UCSD-AML1 (cell line): ENCODE measurements at regions not wholly inside any gene's neighbourhood (a gene's known extent, or its start where the extent isn't known, plus 50 kb on each side); places are given as distances from the start of the nearest gene placed in this dataset.

Experiments
- DNase-seq: peaks from one replicate; lab custom pipeline; 2025; ENCODE audit not compliant: unreplicated experiment; lab: John Stamatoyannopoulos, UW

DNA sequence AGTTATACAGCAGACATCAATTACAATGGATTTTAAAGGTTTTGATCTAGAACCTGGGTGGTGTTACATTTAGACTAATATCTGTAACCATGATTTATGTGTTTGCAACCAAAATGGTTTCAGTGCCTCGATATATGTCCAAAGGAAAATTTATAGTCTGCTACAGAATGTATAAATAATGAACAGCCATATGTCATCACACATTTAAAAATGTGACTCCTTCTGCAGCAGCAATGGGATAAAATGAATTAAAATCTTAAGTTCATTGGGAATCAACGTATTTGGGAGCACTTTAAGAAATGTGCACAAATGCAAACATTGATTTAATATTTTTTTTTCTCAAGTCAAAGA is 610.2 kb downstream of the TMEM114 start:
- no peak for DNase-seq

GRCh38 chr16:7979448-7980132 is 610.7 kb downstream of the TMEM114 start:
- DNase-seq = no peak

DNA sequence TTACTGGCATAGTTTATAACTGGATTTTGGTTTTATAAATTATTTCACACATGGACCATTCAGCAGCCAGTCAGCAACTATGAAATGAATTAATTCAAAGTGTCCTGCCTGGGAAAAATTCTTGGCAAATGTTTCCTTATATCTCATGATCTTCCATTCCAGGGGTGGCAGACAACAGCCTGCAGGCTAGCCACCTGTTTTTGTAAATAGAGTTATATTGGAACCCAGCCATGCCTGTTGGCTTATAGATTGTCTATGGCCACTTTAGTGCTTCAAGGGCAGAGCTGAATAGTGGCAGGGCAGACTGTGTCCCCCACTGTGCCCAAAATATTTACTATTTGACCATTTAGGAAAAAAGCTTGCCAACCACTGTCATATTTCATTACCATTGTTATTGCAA is 613.7 kb downstream of the TMEM114 start:
- DNase-seq = no peak

GRCh38 chr16:7976125-7976524 is 614.2 kb downstream of the TMEM114 start:
- DNase-seq = no peak

DNA sequence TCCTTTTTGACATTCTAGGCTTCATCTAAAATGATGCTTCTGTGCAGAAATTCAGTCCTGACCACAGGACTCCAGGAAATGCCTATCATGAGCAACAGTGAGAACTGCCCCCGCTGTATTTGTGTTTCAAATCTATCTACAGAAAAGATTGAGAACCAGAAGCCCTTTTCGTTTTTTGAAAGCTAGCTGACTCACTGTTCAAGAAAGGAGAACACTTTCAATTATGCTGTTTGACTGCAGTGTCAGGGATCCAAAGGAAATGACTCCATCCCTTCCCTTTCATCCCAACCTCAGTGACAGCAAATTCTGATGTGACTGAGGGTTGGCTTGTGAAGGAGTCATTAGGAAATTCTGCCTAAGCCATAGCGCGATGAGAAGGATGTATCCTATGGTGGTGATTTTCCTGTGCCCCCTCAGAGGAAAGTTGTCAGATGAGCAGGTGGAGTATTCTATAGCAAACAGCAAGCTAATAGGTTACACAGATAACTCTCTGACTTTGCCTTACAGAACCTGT is 622.3 kb downstream of the TMEM114 start:
- no peak for DNase-seq

GRCh38 chr16:7964744-7965143 is 625.6 kb downstream of the TMEM114 start:
- DNase-seq = no peak

- DNase-seq = no peak
These were observed 626.1 kb downstream of the TMEM114 start for GRCh38 chr16:7964167-7964566.

DNA sequence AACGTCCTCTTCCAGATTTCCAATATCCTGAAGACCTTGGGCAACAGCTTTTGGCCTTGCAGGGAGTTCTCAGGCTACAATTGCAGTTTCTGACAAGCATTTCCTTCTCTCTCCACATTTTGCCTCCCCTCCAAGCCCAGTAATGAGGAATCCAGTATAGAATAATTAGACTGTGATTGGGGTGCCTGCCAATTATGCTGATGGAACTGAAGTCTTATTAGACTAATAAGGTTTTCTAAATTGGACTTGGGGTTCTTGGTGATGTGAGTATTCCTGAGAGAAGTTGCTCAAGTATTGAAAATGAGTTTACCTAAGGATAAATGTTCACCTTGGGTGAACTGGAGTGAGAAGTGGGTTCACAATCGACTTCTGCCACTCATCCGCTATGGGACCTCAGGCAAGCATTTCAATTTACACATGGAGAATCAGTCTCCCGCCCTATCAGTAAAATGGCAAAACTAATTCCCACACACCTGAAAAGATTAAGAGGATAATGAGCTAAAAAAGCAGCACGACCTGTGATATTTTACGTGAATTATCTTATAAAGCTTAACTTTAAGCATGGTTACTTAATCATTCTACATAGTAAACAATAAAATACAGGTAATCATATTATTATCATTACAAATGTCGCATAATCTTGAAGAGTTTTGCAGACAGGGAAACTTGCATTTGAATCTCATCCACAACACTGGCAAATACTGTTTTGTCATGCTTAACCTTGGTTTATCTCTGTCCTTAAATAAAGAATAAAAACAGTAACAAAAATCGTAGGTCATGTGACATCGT is 628.0 kb downstream of the TMEM114 start:
- no peak for DNase-seq

DNA sequence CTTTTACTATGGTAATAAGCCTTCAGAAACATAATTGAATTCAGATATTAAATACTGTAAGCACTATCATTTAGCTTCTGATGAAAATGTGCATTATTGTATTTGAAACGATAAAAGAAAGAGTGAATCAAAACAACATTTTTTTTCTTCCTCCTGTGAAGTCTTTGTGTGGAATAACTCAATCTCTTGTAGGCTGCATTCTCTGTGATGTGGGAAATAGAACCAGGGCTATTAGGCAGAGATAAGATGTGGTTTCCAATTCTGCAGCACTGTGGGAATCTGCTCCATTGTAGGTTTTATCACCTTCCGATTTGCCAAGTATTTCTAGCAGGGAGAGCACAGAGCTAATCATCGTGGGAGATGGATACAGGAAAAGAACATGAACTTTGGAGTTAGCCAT is 624.5 kb downstream of the RBFOX1 start:
- no peak for DNase-seq

DNA sequence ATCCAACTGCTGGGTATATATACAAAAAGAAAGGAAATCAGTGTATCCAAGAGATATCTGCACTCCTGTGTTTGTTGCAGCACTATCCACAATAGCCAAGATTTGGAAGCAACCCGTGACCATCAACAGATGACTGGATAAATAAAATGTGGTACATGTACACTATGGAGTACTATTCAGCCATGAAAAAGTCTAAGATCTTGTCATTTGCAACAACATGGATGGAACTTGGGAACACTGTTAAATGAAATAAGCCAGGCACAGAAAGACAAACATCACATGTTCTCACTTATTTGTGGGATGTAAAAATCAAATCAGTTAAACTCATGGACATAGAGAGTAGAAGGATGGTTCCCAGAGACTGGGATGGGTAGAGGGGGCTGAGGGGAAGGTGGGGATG is 620.7 kb downstream of the RBFOX1 start:
- DNase-seq = no peak

DNA sequence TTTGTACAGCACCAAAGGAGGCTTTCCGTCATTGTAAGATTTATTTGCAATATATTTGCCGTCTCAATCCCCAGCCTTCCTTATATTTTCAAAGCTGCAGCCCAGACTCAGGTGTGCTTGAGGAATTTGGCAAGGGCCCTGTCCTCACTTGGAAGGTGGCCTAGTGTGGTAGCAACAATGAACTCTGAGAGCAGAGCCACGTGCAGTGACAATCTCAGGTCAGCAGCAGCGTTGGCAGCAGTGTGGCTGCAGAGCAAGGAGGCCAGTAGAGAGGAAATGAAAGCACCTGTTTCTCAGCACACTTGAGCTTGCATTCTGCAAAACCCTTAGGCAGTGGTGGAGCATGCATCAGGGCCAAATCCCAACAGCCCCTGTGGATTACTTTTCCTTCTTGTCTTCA is 613.5 kb downstream of the RBFOX1 start:
- DNase-seq = no peak

GRCh38 chr16:7938175-7938574 is 605.5 kb downstream of the RBFOX1 start:
- DNase-seq = no peak

GRCh38 chr16:7921345-7921744 is 588.7 kb downstream of the RBFOX1 start:
- no peak for DNase-seq

- no peak for DNase-seq
These were observed 587.1 kb downstream of the RBFOX1 start for GRCh38 chr16:7919782-7920181.

DNA sequence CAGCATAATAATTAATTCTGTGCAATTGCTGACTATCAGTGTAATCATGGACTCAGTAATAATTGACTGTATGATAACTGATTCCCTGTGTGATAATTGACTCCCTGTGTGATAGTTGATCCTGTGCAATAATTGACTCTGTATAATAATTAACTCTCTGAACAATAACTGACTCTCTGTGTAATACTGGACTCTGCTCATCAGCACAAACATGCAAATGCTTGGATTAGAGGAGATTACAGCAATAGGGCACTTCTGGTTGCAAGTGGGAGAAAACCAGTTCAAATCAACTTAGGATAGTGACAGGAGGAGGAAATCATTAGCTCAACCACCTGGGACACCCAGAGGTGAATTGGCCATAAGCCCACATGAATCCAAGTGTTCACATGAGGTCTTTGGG is 582.1 kb downstream of the RBFOX1 start:
- DNase-seq = no peak

GRCh38 chr16:7912132-7912531 is 579.5 kb downstream of the RBFOX1 start:
- DNase-seq = no peak

GRCh38 chr16:7910116-7910515 is 577.5 kb downstream of the RBFOX1 start:
- no peak for DNase-seq

- DNase-seq = no peak
These were observed 555.8 kb downstream of the RBFOX1 start for GRCh38 chr16:7888411-7888810.

GRCh38 chr16:7887316-7887715 is 554.7 kb downstream of the RBFOX1 start:
- no peak for DNase-seq

DNA sequence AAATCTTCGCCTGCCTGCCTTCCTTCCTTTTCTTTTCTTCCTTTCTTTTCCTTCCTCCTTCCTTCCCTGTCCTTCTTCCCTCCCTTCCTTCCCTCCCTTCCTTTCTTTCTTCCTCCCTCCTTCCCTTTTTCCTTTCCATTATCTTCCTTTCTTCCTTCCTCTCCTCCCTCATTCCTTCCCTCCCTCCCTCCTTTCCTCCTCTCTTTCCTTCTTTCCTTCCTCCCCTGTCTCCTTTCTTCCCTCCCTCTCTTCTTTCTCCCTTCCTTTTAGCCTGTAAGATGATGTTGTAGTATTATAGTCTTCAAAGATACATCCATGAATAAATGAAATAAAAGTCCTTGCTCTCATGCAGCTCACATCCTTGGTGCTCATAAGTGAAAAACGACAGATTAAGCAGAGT is 539.3 kb downstream of the RBFOX1 start:
- no peak for DNase-seq

GRCh38 chr16:7871371-7871770 is 538.7 kb downstream of the RBFOX1 start:
- DNase-seq = no peak

- DNase-seq = no peak
These were observed 535.2 kb downstream of the RBFOX1 start for GRCh38 chr16:7867831-7868230.

DNA sequence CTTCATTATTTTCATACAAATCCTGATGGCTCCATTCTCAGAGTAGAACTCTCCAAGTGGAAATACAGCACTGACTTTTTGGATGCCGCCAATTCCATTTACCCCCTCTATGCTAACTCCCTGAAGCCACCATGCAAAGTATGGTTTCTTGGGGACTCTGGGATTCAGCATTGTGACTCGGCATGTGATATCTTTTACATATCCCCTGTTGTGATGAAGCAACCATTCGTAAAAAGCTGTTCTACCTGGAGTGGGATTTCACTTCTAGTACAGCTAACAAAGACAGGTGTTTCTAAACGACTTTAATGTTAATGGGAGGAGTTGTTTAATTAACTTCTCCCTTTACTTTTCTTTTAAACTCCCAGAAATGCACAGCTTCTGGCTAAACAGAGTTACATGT is 533.5 kb downstream of the RBFOX1 start:
- DNase-seq = no peak
